ENCODE measurements at regions not wholly inside any gene's neighbourhood (a gene's known extent, or its start where the extent isn't known, plus 50 kb on each side); places are given as distances from the start of the nearest gene placed in this dataset.
"Not testable (repeated sequence)": the region's sequence is repeated elsewhere in the genome, so short reads cannot be mapped to it uniquely, and the experiment has no call there.

GRCh38 chrX:40788698-40789097, 53.4 kb upstream of the MED14 start:
- not testable (repeated sequence) for DNase-seq (ENCODE audit: low read depth)

- no peak for DNase-seq (ENCODE audit: low read depth)
Measured at GRCh38 chrX:40792433-40792832, 57.1 kb upstream of the MED14 start.

- peak; percentile 43 for DNase-seq (ENCODE audit: low read depth)
Measured at GRCh38 chrX:40794829-40795130, 59.4 kb upstream of the MED14 start.

GRCh38 chrX:40799745-40800144, 64.4 kb upstream of the MED14 start:
- not testable (repeated sequence) for DNase-seq (ENCODE audit: low read depth)

GRCh38 chrX:40805404-40805803, 70.1 kb upstream of the MED14 start:
- no peak for DNase-seq (ENCODE audit: low read depth)

- DNase-seq (ENCODE audit: low read depth): peak; percentile 49
Measured at GRCh38 chrX:40806513-40807220, 71.3 kb upstream of the MED14 start.

- DNase-seq (ENCODE audit: low read depth): no peak
Measured at GRCh38 chrX:40807384-40807783, 72.0 kb upstream of the MED14 start.

GRCh38 chrX:40808203-40808602, 72.9 kb upstream of the MED14 start:
- DNase-seq (ENCODE audit: low read depth): no peak

- DNase-seq (ENCODE audit: low read depth): peak; percentile 44
Measured at GRCh38 chrX:40809210-40809609, 73.9 kb upstream of the MED14 start.

DNA sequence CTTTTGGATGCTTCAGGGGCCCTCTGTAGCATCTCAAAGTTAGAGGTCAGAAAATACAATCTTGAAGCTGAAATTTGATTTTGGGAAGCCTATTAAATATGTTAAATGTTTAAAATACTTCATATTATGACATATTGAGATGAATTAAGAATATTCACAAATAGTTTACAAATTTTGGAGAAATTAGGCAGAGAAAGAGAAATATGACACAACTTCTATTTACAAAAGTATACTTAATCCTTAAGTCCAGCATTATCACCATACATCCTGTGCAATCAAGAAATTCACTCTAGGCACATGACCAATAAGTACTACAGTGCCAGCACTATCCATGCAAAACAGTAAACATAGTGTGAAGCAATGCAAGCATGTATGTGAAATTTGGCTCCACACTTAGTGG, 79.7 kb upstream of the MED14 start:
- DNase-seq (ENCODE audit: low read depth): not testable (repeated sequence)

DNA sequence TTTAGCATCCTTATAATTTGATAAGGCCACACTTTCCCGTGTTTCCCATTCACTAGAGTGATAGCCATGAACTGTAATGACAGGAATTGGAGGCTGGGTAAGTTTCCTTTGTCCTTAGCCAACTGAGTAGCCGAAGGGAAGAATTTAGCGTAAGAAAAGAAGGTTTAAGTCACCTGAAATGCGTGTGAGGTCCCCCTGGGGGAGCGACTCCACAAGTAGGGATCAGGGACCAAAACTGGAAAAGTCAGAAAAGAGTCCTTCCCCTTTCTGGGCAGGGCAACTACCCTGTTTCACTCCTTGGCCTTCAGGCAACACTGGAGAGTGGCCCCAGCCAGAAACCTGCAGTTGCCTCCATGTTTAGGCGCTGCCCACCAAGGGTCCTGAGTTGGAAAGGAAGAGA, 81.6 kb upstream of the MED14 start:
- no peak for DNase-seq (ENCODE audit: low read depth)

GRCh38 chrX:40818236-40818635, 82.9 kb upstream of the MED14 start:
- no peak for DNase-seq (ENCODE audit: low read depth)

DNA sequence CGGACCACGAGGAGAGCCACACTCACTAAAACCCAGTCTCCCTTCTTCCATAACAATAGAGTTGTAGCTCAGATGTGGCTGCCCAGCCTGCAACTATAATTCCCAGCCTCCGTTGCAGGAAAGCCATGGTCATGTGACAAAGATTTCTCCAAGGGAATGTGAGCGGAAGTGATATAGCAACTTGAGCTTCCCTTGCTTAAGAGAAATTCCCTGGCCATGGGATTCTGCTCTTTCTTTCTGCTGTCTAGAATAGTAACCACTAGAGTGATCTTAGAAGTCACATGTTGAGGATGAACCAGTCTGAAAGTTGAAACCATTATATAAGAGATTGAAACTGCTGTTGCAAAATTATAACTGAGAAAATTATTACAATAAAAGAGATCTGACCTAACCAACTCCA, 86.4 kb upstream of the MED14 start:
- no peak for DNase-seq (ENCODE audit: low read depth)

GRCh38 chrX:40827331-40827730, 92.0 kb upstream of the MED14 start:
- no peak for DNase-seq (ENCODE audit: low read depth)

DNA sequence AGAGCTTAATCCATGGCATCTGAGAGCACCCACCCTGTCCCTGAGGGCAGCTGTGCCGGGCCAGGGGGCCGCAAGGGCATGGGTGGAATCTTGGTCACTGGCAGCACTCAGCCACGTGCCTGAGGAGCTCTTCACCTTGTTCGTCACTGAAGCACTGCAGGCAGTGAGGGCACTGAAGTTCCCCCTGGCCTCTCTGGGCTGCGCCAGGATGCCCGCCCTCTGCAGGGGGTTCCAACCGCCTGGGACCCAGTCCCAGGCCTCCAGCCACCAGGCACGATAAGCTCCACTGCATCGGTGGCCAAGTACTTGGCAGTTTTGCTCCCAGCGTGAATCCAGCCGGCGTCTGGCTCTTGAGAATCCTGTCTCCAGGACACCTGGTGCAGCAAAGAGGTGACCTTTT, 96.4 kb upstream of the MED14 start:
- no peak for DNase-seq (ENCODE audit: low read depth)

DNA sequence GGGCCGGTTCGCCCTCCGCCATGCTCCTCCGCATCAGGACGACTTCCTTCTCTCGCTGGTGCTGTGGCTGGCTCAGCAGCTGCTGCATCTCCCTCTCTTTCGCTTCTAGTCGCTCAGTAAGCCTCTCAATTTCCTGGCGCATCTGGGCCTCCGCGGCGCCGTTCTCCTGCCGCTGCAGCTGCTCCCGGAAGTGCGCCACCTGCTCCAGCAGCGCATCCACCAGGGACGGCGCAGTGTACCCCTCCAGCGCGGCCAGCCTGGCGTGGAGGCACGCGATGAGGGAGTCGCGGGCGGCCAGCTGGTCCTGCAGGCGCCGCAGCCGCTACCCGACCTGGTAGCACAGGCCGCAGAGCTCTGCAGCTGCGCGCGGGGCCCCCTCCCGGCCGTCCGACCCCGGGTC, 97.4 kb upstream of the MED14 start:
- no peak for DNase-seq (ENCODE audit: low read depth)

DNA sequence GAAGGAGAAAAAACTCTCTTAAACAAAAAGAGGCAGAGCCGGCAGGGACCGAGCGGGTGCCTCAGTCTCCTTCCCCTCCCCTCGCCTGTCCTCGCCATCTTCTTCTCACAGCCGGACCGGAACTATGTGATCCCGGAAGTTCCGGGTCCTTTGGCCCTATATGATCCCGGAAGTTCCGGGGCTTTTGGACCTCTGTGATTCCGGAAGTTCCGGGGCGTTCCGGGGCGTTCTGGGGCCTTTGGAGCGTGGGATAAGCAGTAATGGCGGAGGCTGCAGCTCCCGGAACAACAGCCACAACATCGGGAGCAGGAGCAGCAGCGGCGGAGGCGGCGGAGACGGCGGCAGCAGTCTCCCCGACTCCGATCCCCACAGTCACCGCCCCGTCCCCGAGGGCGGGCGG, 98.9 kb upstream of the MED14 start:
- no peak for DNase-seq (ENCODE audit: low read depth)

GRCh38 chrX:40835526-40835925, 100.2 kb upstream of the MED14 start:
- no peak for DNase-seq (ENCODE audit: low read depth)

- no peak for DNase-seq (ENCODE audit: low read depth)
Measured at GRCh38 chrX:40843643-40844042, 108.3 kb upstream of the MED14 start.

- peak; percentile 46 for DNase-seq (ENCODE audit: low read depth)
Measured at GRCh38 chrX:40844471-40844870, 109.1 kb upstream of the MED14 start.

DNA sequence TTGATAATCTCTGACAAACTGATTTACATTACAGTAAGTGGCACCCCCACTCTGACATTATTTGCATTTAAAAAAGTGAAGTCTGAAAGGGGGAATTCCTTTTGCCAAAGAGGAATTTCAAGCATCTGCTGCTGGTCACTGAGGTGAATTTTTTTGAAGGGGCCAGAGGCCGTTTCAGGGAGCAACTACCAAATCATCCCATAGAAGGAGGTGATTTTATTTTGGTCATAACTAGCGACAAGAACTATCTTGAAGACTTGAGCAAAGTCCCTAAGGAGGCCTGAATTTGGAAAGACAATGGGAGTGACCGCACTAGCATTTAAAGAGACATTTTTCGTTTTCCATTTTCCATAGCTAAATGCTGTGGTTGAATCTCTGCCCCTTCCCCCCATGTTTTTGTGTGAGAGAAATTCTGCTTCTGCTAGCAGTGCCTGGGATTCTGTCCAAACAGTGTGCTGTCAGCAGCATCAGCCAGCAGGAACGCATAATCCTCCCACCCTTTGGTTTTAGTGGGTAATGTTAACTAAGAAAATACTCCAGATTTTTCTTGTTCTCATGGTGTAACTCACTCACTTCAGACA, 110.1 kb upstream of the MED14 start:
- peak; percentile 87 for DNase-seq (ENCODE audit: low read depth)

DNA sequence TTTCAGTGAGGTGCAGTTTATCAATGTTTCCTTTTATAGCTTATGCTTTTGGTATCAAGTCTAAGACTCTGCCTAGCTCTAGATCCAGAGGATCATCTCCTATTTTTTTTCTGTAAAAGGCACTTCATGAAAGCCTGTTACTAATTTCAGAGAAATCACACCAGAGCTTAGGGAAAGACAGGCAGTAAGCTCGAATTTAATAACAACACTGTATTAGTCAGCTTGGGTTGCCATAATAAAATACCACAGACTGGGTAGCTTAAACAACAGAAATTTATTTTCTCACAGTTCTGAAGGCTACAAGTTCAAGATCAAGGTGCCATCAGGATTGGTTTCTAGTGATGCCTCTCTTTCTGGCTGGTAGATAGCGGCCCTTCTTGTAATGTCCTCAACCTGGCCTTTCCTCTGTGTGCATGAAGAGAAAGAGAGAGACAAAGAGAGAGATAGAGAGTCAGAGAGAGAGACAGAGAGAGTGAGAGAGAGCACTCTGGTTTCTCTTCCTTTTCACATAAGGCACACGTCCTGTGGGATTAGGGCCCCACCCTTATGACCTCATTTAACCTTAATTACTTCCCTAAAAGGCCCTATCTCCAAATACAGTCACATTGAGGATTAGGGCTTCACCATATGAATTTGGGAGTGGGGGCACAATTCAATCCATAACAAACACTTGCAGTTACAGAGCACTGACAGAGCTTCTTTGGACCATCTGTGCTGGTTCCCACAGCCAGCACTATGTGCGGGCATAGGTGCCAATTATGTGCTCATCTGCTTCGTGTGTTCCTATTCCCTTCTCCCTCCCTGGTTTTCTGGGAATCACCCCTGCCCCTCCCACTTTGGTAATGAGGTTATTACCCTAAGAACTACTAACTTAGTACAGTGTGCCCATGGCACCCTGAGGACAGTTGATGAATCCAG, 114.8 kb upstream of the MED14 start:
- DNase-seq (ENCODE audit: low read depth): peak; percentile 10

- DNase-seq (ENCODE audit: low read depth): no peak
Measured at GRCh38 chrX:40852586-40852985, 117.2 kb upstream of the MED14 start.

Measured in ELR (cell line).